ENCODE measurements at regions not wholly inside any gene's neighbourhood (a gene's known extent, or its start where the extent isn't known, plus 50 kb on each side); places are given as distances from the start of the nearest gene placed in this dataset.

GRCh38 chr2:217026161-217026560 lies 166.3 kb upstream of the TNP1 start:
- Histone ChIP-seq H3K27ac (ENCODE audit: low read depth, low read length, poor library complexity, severe bottlenecking) (no peak overlapping the region), H3K9me3 (ENCODE audit: low read depth, low read length, poor library complexity, severe bottlenecking) (no peaks in the 10 kb centered on the region), H3K4me1 (ENCODE audit: insufficient read depth, low read length, poor library complexity, severe bottlenecking) (no peaks in the 10 kb centered on the region), H3K4me3 (ENCODE audit: low read depth, low read length, poor library complexity, severe bottlenecking) (no peak overlapping the region), H3K27me3 (replicated peaks; ENCODE audit: insufficient read depth, low read depth, low read length, poor library complexity) (peaks cover 26% of the 10 kb centered on the region), H3K36me3 (ENCODE audit: insufficient read depth, low read length, poor library complexity, severe bottlenecking) (no peaks in the 10 kb centered on the region)
- ChIA-PET POLR2A (ENCODE audit: low non-redundant PET) (no interaction called here), CTCF (no interaction called here)
- no peak for TF ChIP-seq CTCF (conservative IDR thresholded peaks at IDR 0.05; ENCODE audit: low read depth, low read length)
- no peak for TF ChIP-seq EZH2 (IDR thresholded peaks at IDR 0.05; ENCODE audit: borderline replicate concordance, low read depth, low read length, poor library complexity, severe bottlenecking)
- no TSS peak for BruUV-seq (replicated peaks)
- intact Hi-C loops (cut with micrococcal nuclease; ENCODE audit: unreplicated experiment), result no loop called here
- DNase-seq (ENCODE audit: low spot score), result no peak

- intact Hi-C loops (cut with micrococcal nuclease; ENCODE audit: unreplicated experiment), result no loop called here
- H3K27ac ChIP-seq (ENCODE audit: low read depth, low read length, poor library complexity, severe bottlenecking), result no peak overlapping the region
- no peak overlapping the region for H3K4me3 ChIP-seq (ENCODE audit: low read depth, low read length, poor library complexity, severe bottlenecking)
- no TSS peak for BruUV-seq (replicated peaks)
- peaks cover 24% of the 10 kb centered on the region for H3K27me3 ChIP-seq (replicated peaks; ENCODE audit: insufficient read depth, low read depth, low read length, poor library complexity)
- CTCF ChIA-PET, result no interaction called here
- TF ChIP-seq EZH2 (IDR thresholded peaks at IDR 0.05; ENCODE audit: borderline replicate concordance, low read depth, low read length, poor library complexity, severe bottlenecking), result no peak
- no peak for TF ChIP-seq CTCF (conservative IDR thresholded peaks at IDR 0.05; ENCODE audit: low read depth, low read length)
- no peak for DNase-seq (ENCODE audit: low spot score)
- POLR2A ChIA-PET (ENCODE audit: low non-redundant PET), result no interaction called here
- H3K36me3 ChIP-seq (ENCODE audit: insufficient read depth, low read length, poor library complexity, severe bottlenecking), result no peaks in the 10 kb centered on the region
- H3K9me3 ChIP-seq (ENCODE audit: low read depth, low read length, poor library complexity, severe bottlenecking), result no peaks in the 10 kb centered on the region
- H3K4me1 ChIP-seq (ENCODE audit: insufficient read depth, low read length, poor library complexity, severe bottlenecking), result no peaks in the 10 kb centered on the region
These were observed 163.7 kb upstream of the TNP1 start for GRCh38 chr2:217023611-217024010.

GRCh38 chr2:217017456-217018252 lies 157.8 kb upstream of the TNP1 start:
- Histone ChIP-seq H3K27me3 (replicated peaks; ENCODE audit: insufficient read depth, low read depth, low read length, poor library complexity) (peaks cover 16% of the 10 kb centered on the region), H3K36me3 (ENCODE audit: insufficient read depth, low read length, poor library complexity, severe bottlenecking) (no peaks in the 10 kb centered on the region), H3K9me3 (ENCODE audit: low read depth, low read length, poor library complexity, severe bottlenecking) (no peaks in the 10 kb centered on the region), H3K4me3 (ENCODE audit: low read depth, low read length, poor library complexity, severe bottlenecking) (no peak overlapping the region), H3K27ac (ENCODE audit: low read depth, low read length, poor library complexity, severe bottlenecking) (no peak overlapping the region), H3K4me1 (ENCODE audit: insufficient read depth, low read length, poor library complexity, severe bottlenecking) (no peaks in the 10 kb centered on the region)
- DNase-seq (ENCODE audit: low spot score), result no peak
- ChIA-PET CTCF (no interaction called here), POLR2A (ENCODE audit: low non-redundant PET) (no interaction called here)
- intact Hi-C loops (cut with micrococcal nuclease; ENCODE audit: unreplicated experiment), result no loop called here
- no TSS peak for BruUV-seq (replicated peaks)
- TF ChIP-seq CTCF (conservative IDR thresholded peaks at IDR 0.05; ENCODE audit: low read depth, low read length) (no peak), EZH2 (IDR thresholded peaks at IDR 0.05; ENCODE audit: borderline replicate concordance, low read depth, low read length, poor library complexity, severe bottlenecking) (no peak)
